ENCODE measurements at regions not wholly inside any gene's neighbourhood (a gene's known extent, or its start where the extent isn't known, plus 50 kb on each side); places are given as distances from the start of the nearest gene placed in this dataset.

DNA sequence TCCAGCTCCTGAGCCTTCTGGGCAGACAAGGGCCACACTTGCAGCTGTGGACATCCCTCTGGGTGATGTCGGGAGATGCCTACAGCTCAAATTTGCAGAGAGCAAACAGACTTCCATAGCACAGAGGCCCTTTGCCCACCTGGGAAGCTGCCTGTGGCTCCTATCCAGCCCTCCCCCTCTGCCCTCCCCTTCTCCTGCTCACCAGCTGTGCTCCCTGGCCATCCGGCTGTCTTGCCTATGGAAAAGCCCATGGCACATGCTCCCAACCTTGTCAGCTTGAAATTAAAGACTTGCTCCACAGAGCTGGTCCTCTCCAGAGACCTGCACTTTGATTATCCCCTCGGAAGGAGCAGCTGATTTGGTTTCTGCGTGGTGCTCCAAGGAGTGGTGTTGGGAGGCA, 118.9 kb upstream of the NECTIN1 start:
- Mint-ChIP-seq H3K36me3 (ENCODE audit: insufficient read depth, unreplicated experiment) (no peaks in the 10 kb centered on the region), H3K27me3 (ENCODE audit: insufficient read depth, unreplicated experiment) (no peaks in the 10 kb centered on the region), H3K9me3 (ENCODE audit: unreplicated experiment) (no peaks in the 10 kb centered on the region), H3K4me1 (ENCODE audit: low read depth, unreplicated experiment) (no peaks in the 10 kb centered on the region), H3K27ac (ENCODE audit: unreplicated experiment) (no peak overlapping the region), H3K4me3 (ENCODE audit: unreplicated experiment) (no peak overlapping the region)
- intact Hi-C loops (cut with micrococcal nuclease; ENCODE audit: unreplicated experiment), result no loop called here
- H3K36me3 ChIP-seq (ENCODE audit: control insufficient read depth, insufficient read depth, low read length), result no peaks in the 10 kb centered on the region
- H3K9me3 ChIP-seq, result peaks cover 12% of the 10 kb centered on the region
- TF ChIP-seq, protein P1, sequence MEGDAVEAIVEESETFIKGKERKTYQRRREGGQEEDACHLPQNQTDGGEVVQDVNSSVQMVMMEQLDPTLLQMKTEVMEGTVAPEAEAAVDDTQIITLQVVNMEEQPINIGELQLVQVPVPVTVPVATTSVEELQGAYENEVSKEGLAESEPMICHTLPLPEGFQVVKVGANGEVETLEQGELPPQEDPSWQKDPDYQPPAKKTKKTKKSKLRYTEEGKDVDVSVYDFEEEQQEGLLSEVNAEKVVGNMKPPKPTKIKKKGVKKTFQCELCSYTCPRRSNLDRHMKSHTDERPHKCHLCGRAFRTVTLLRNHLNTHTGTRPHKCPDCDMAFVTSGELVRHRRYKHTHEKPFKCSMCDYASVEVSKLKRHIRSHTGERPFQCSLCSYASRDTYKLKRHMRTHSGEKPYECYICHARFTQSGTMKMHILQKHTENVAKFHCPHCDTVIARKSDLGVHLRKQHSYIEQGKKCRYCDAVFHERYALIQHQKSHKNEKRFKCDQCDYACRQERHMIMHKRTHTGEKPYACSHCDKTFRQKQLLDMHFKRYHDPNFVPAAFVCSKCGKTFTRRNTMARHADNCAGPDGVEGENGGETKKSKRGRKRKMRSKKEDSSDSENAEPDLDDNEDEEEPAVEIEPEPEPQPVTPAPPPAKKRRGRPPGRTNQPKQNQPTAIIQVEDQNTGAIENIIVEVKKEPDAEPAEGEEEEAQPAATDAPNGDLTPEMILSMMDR (IDR thresholded peaks at IDR 0.05; ENCODE audit: insufficient read depth in 1 of 2, low read depth in 1 of 2, low read length in 1 of 2, severe bottlenecking in 1 of 2, unreplicated experiment in 1 of 2), result no peak
- CTCF ChIA-PET, result interaction anchor here (0.9 kb wide), 1 partner anchor 9 kb away, joined by 4 read pairs; no protein-coding TSS in a partner anchor
- peaks cover 42% of the 10 kb centered on the region for H3K4me1 ChIP-seq
- DNase-seq, result no peak
- no peak overlapping the region for H3K4me3 ChIP-seq (ENCODE audit: low read depth, low read length)
- BruUV-seq (replicated peaks), result no TSS peak
- H3K27me3 ChIP-seq (replicated peaks; ENCODE audit: control insufficient read depth, insufficient read depth, low read length), result no peaks in the 10 kb centered on the region
- POLR2A ChIA-PET, result no interaction called here

DNA sequence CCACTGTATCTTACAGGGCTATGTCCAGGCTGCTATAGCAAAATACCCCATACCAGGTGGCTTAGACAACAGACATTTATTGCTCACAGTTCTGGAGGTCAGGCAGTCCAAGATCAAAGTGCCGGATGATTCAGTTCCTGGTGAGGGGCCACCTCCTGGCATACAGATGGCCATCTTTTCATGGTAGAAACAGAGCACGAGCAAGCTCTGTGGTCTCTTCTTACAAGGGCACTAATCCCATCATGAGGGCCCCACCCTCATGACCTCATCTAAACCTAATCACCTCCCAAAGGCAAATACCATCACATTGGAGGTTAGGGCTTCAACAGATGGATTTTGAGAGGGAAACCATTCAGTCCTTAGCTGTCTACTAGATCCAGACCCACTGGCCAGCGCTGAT, 117.4 kb upstream of the NECTIN1 start:
- no peak overlapping the region for H3K27ac Mint-ChIP-seq (ENCODE audit: unreplicated experiment)
- no peak overlapping the region for H3K4me3 Mint-ChIP-seq (ENCODE audit: unreplicated experiment)
- TF ChIP-seq, protein P1 (IDR thresholded peaks at IDR 0.05; ENCODE audit: insufficient read depth in 1 of 2, low read depth in 1 of 2, low read length in 1 of 2, severe bottlenecking in 1 of 2, unreplicated experiment in 1 of 2), result no peak
- POLR2A ChIA-PET, result no interaction called here
- CTCF ChIA-PET, result no interaction called here
- peaks cover 37% of the 10 kb centered on the region for H3K4me1 ChIP-seq
- no peak overlapping the region for H3K4me3 ChIP-seq (ENCODE audit: low read depth, low read length)
- BruUV-seq (replicated peaks), result no TSS peak
- intact Hi-C loops (cut with micrococcal nuclease; ENCODE audit: unreplicated experiment), result no loop called here
- no peaks in the 10 kb centered on the region for H3K9me3 Mint-ChIP-seq (ENCODE audit: unreplicated experiment)
- H3K36me3 ChIP-seq (ENCODE audit: control insufficient read depth, insufficient read depth, low read length), result no peaks in the 10 kb centered on the region
- no peaks in the 10 kb centered on the region for H3K36me3 Mint-ChIP-seq (ENCODE audit: insufficient read depth, unreplicated experiment)
- no peak for DNase-seq
- H3K4me1 Mint-ChIP-seq (ENCODE audit: low read depth, unreplicated experiment), result no peaks in the 10 kb centered on the region
- peaks cover 12% of the 10 kb centered on the region for H3K9me3 ChIP-seq
- no peaks in the 10 kb centered on the region for H3K27me3 Mint-ChIP-seq (ENCODE audit: insufficient read depth, unreplicated experiment)
- H3K27me3 ChIP-seq (replicated peaks; ENCODE audit: control insufficient read depth, insufficient read depth, low read length), result no peaks in the 10 kb centered on the region

DNA sequence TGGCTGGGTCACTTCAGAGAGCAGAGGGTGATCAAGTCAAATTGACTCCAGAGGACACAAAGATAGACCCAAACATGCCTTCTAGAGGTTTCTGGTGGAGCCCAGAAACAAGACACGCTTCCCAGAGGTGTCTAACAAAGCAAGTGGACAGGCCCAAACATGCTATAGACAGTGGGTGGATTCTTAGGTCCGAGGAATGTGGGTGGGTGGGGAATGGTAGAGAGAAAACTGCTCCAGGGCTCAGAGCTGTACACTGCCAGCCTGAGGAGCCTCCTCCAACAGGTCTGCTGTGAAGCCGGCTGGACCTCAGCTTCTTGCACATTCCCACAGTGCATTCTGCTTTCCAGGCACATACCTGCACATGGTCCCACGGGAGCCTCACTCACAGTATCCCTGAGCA, 116.8 kb upstream of the NECTIN1 start:
- no TSS peak for BruUV-seq (replicated peaks)
- no peaks in the 10 kb centered on the region for H3K27me3 ChIP-seq (replicated peaks; ENCODE audit: control insufficient read depth, insufficient read depth, low read length)
- intact Hi-C loops (cut with micrococcal nuclease; ENCODE audit: unreplicated experiment), result no loop called here

More for the DNA sequence above, 116.8 kb upstream of the NECTIN1 start:
- H3K4me3 Mint-ChIP-seq (ENCODE audit: unreplicated experiment), result no peak overlapping the region
- TF ChIP-seq, protein P1 (IDR thresholded peaks at IDR 0.05; ENCODE audit: insufficient read depth in 1 of 2, low read depth in 1 of 2, low read length in 1 of 2, severe bottlenecking in 1 of 2, unreplicated experiment in 1 of 2), result no peak
- H3K36me3 Mint-ChIP-seq (ENCODE audit: insufficient read depth, unreplicated experiment), result no peaks in the 10 kb centered on the region
- peaks cover 37% of the 10 kb centered on the region for H3K4me1 ChIP-seq
- no peaks in the 10 kb centered on the region for H3K9me3 Mint-ChIP-seq (ENCODE audit: unreplicated experiment)
- H3K9me3 ChIP-seq, result peaks cover 12% of the 10 kb centered on the region
- H3K27me3 Mint-ChIP-seq (ENCODE audit: insufficient read depth, unreplicated experiment), result no peaks in the 10 kb centered on the region
- ChIA-PET CTCF (no interaction called here), POLR2A (no interaction called here)
- no peaks in the 10 kb centered on the region for H3K36me3 ChIP-seq (ENCODE audit: control insufficient read depth, insufficient read depth, low read length)
- DNase-seq, result peak; percentile 54 to 80
- no peaks in the 10 kb centered on the region for H3K4me1 Mint-ChIP-seq (ENCODE audit: low read depth, unreplicated experiment)
- H3K4me3 ChIP-seq (ENCODE audit: low read depth, low read length), result no peak overlapping the region
- no peak overlapping the region for H3K27ac Mint-ChIP-seq (ENCODE audit: unreplicated experiment)

All from Caco-2 (cell line).